Neural progenitor cell (in vitro differentiated cells): ENCODE measurements at regions not wholly inside any gene's neighbourhood (a gene's known extent, or its start where the extent isn't known, plus 50 kb on each side); places are given as distances from the start of the nearest gene placed in this dataset.

Source experiments
- EZH2 ChIP-seq: fragments of 200-600 bp; sonication (generic); IDR thresholded peaks from 2 replicates; pipeline ENCODE4 v1.6.1; 2017; ENCODE audit warnings: antibody characterized with exemption, mild to moderate bottlenecking, moderate library complexity
- EZH2phosphoT487 ChIP-seq: fragments of 200-600 bp; sonication (generic); IDR thresholded peaks from 2 replicates; pipeline ENCODE4 v1.6.1; 2017; ENCODE audit warnings: antibody characterized with exemption
- TF ChIP-seq, protein P1 (sequence below): fragments of 200-600 bp; sonication (generic); IDR thresholded peaks from 2 replicates; pipeline ENCODE4 v1.5.1; 2017; ENCODE audit warnings: antibody characterized with exemption, mild to moderate bottlenecking

- TF ChIP-seq, protein P1, sequence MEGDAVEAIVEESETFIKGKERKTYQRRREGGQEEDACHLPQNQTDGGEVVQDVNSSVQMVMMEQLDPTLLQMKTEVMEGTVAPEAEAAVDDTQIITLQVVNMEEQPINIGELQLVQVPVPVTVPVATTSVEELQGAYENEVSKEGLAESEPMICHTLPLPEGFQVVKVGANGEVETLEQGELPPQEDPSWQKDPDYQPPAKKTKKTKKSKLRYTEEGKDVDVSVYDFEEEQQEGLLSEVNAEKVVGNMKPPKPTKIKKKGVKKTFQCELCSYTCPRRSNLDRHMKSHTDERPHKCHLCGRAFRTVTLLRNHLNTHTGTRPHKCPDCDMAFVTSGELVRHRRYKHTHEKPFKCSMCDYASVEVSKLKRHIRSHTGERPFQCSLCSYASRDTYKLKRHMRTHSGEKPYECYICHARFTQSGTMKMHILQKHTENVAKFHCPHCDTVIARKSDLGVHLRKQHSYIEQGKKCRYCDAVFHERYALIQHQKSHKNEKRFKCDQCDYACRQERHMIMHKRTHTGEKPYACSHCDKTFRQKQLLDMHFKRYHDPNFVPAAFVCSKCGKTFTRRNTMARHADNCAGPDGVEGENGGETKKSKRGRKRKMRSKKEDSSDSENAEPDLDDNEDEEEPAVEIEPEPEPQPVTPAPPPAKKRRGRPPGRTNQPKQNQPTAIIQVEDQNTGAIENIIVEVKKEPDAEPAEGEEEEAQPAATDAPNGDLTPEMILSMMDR, result no peak
- TF ChIP-seq EZH2phosphoT487 (no peak), EZH2 (no peak)
Observed at GRCh38 chr2:236405357-236405756, 141.2 kb upstream of the ASB18 start.
